ENCODE measurements at regions not wholly inside any gene's neighbourhood (a gene's known extent, or its start where the extent isn't known, plus 50 kb on each side); places are given as distances from the start of the nearest gene placed in this dataset.

- H3K9me3 ChIP-seq (ENCODE audit: control insufficient read depth, low read length): no peaks in the 10 kb centered on the region
- no peaks in the 10 kb centered on the region for H3K79me2 ChIP-seq
- H3K4me3 ChIP-seq (ENCODE audit: low read depth, low read length): no peak overlapping the region
- no peak overlapping the region for H3K4me2 ChIP-seq (ENCODE audit: low read length)
- no peak overlapping the region for H3K27ac ChIP-seq
- no peaks in the 10 kb centered on the region for H3K27me3 ChIP-seq (ENCODE audit: control insufficient read depth, insufficient read depth, low read length)
- no peaks in the 10 kb centered on the region for H3K4me1 ChIP-seq
- H3K9ac ChIP-seq: no peak overlapping the region
- H2AFZ ChIP-seq: no peak overlapping the region
- TF ChIP-seq, protein P1, sequence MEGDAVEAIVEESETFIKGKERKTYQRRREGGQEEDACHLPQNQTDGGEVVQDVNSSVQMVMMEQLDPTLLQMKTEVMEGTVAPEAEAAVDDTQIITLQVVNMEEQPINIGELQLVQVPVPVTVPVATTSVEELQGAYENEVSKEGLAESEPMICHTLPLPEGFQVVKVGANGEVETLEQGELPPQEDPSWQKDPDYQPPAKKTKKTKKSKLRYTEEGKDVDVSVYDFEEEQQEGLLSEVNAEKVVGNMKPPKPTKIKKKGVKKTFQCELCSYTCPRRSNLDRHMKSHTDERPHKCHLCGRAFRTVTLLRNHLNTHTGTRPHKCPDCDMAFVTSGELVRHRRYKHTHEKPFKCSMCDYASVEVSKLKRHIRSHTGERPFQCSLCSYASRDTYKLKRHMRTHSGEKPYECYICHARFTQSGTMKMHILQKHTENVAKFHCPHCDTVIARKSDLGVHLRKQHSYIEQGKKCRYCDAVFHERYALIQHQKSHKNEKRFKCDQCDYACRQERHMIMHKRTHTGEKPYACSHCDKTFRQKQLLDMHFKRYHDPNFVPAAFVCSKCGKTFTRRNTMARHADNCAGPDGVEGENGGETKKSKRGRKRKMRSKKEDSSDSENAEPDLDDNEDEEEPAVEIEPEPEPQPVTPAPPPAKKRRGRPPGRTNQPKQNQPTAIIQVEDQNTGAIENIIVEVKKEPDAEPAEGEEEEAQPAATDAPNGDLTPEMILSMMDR (IDR thresholded peaks at IDR 0.05): no peak
- no peaks in the 10 kb centered on the region for H3K36me3 ChIP-seq (ENCODE audit: control insufficient read depth, insufficient read depth, low read length)
These were observed 285.5 kb upstream of the SMARCA2 start for GRCh38 chr9:1729631-1730030.

DNA sequence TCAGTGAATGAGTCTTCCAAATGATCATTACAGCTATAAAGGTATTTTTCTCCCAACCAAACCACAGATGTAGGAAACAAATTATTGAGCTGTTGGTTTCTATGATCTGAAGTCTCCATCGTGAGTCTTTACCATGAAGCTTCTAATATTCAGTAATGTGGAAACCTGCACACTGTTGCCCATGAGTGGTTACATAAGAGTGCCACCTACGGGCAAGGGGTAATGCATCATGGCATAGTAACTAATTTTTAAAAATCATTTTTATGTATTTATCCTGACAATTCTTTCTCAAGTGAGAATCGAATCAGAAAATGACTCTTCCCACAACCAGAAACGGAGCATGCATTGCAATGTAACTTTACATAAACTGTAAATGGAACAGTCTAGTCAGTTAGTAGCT lies 282.5 kb upstream of the SMARCA2 start:
- H3K9ac ChIP-seq: no peak overlapping the region
- H3K9me3 ChIP-seq (ENCODE audit: control insufficient read depth, low read length): no peaks in the 10 kb centered on the region
- H3K4me2 ChIP-seq (ENCODE audit: low read length): no peak overlapping the region
- no peaks in the 10 kb centered on the region for H3K4me1 ChIP-seq
- H3K36me3 ChIP-seq (ENCODE audit: control insufficient read depth, insufficient read depth, low read length): no peaks in the 10 kb centered on the region
- H3K79me2 ChIP-seq: no peaks in the 10 kb centered on the region
- H2AFZ ChIP-seq: no peak overlapping the region
- no peak overlapping the region for H3K27ac ChIP-seq
- no peaks in the 10 kb centered on the region for H3K27me3 ChIP-seq (ENCODE audit: control insufficient read depth, insufficient read depth, low read length)
- no peak overlapping the region for H3K4me3 ChIP-seq (ENCODE audit: low read depth, low read length)
- TF ChIP-seq, protein P1 (IDR thresholded peaks at IDR 0.05): no peak

GRCh38 chr9:1738511-1739100 lies 276.5 kb upstream of the SMARCA2 start:
- Histone ChIP-seq H3K4me1 (no peaks in the 10 kb centered on the region), H3K27ac (no peak overlapping the region), H2AFZ (no peak overlapping the region), H3K36me3 (ENCODE audit: control insufficient read depth, insufficient read depth, low read length) (no peaks in the 10 kb centered on the region), H3K4me3 (ENCODE audit: low read depth, low read length) (no peak overlapping the region), H3K9ac (no peak overlapping the region), H3K79me2 (no peaks in the 10 kb centered on the region), H3K9me3 (ENCODE audit: control insufficient read depth, low read length) (no peaks in the 10 kb centered on the region), H3K4me2 (ENCODE audit: low read length) (no peak overlapping the region), H3K27me3 (ENCODE audit: control insufficient read depth, insufficient read depth, low read length) (no peaks in the 10 kb centered on the region)
- TF ChIP-seq, protein P1 (IDR thresholded peaks at IDR 0.05): no peak

DNA sequence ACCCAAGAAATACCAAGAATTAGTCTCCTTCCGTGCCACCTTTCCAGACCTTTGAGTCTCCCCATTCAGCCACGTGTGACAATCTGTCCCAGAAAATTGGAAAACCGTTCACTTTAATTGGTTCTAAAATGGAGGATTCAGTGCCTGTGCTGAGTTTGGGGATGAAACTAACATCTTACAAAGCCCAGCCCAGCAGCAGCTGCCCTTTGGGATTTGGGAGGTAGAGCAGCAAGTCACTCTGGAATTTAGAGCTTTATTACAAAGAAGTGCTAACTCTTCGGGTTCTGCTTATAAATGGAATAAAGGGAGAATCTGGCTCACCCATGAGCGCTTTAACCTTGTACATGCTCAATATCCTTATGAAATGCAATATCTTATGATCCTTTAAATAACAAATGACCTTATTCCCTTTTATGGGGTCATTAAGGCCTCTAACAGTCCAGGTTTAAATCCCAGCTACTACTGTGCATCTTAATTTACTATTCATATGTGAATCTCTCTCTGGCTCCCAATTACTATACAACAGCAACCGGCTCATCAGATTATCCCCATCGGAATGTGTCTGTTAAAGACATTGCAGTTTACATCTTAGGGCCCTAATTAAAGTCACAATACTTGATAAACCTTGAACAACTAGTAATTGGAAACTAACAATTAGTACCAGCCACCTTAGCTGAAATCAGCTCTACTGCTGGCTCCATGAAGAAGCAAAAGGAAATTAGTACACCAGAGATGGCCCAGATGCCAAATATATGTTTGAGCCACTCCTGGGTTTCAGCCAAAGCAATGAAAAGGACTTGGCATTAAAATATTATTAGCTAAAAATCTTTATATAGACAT lies 271.8 kb upstream of the SMARCA2 start:
- Histone ChIP-seq H3K27me3 (ENCODE audit: control insufficient read depth, insufficient read depth, low read length) (no peaks in the 10 kb centered on the region), H2AFZ (no peak overlapping the region), H3K27ac (no peak overlapping the region), H3K36me3 (ENCODE audit: control insufficient read depth, insufficient read depth, low read length) (no peaks in the 10 kb centered on the region), H3K4me1 (no peaks in the 10 kb centered on the region), H3K4me2 (ENCODE audit: low read length) (no peak overlapping the region), H3K79me2 (no peaks in the 10 kb centered on the region), H3K9ac (no peak overlapping the region), H3K4me3 (ENCODE audit: low read depth, low read length) (no peak overlapping the region), H3K9me3 (ENCODE audit: control insufficient read depth, low read length) (no peaks in the 10 kb centered on the region)
- TF ChIP-seq, protein P1 (IDR thresholded peaks at IDR 0.05): no peak

Data from parathyroid adenoma (tissue), 2 donors.